Lower leg skin (tissue), 4 donors: ENCODE measurements at regions not wholly inside any gene's neighbourhood (a gene's known extent, or its start where the extent isn't known, plus 50 kb on each side); places are given as distances from the start of the nearest gene placed in this dataset.

Experiments
- DNase-seq, 2 donors: peaks; one replicate each; pipeline ENCODE4 v3.0.0-alpha.2; 2019; ENCODE audit warnings: low spot score in 2 of 2
- H3K4me3 ChIP-seq: fragments of 200-600 bp; sonication (generic); 2 replicates; pipeline ENCODE4 v1.5.1; 2017; ENCODE audit warnings: mild to moderate bottlenecking, low read depth; ENCODE audit not compliant: poor library complexity, severe bottlenecking
- POLR2A ChIP-seq, 2 donors: fragments of 450-650 bp; IDR thresholded peaks; one replicate each; pipeline ENCODE4 v1.6.1; 2016 to 2017; ENCODE audit warnings: antibody characterized with exemption in 2 of 2, mild to moderate bottlenecking in 1 of 2, moderate library complexity in 1 of 2
- WGBS, 2 donors: methylation state at CpG; one replicate each; pipeline ENCODE4 v1.1.5; 2018; 5-methylcytosine and 5-hydroxymethylcytosine counted together
- intact Hi-C: fragments of 100-400 bp; cut with DNase I; formaldehyde crosslinking; loops from one replicate; pipeline ENCODE4 v1.15.0; 2023; ENCODE audit warnings: low total_unique reads
- TF ChIP-seq, protein P1 (sequence below), 3 donors: fragments of 450-650 bp; IDR thresholded peaks; one replicate each; pipeline ENCODE4 v1.5.1; 2016; ENCODE audit warnings: antibody characterized with exemption in 3 of 3, mild to moderate bottlenecking in 3 of 3, moderate library complexity in 2 of 3

DNA sequence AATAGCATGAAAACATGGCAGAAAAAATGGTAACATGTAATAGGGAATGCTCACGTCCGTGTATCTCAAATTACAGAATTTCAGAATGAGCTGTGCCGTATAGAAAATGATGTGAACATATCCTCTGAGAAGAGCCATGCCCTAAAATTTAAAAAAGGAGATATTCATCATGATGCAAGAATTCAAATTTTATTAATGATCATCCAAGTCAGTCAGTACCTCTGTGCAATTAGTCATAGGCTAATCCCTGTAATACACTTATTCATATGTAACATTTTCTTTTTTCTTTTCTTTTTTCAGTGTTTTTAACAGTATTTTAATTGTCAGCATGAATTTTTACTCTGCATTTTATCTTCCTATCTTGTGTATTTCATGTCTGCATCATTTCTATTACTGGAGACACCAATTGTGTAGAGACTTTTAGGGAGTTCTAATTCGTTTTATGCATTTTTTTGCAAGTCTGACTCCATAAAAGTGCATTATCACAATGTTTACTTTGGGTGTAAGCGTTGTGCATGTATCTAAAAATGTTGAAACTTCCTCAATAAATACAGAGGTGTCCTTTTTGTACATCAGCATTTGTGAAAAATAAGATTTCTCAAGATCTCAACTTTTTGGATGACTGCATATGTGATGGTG lies 1103.7 kb upstream of the CELF2 start:
- WGBS, 2 donors = 72 to 74% methylated on average over 5 of the region's 5 CpGs

DNA sequence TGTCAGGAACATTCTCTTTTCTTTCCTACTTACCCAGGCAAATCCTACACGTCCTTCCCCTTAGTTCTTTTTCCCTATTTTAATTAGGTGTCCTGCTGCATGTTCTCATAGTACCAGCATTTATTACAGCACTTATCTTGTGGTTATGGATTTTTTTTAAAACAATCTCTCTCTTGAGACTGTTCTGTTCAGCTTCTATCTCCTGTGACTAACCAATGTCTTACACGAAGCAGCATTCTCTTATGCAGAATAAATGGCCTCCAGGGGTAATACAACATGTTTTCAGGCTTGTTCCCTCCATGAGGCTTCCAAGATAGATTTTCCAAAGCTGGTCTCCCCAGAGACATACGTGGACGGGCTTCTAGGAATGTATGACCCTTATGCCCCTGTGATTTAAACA lies 1096.1 kb upstream of the CELF2 start:
- TF ChIP-seq POLR2A (IDR thresholded peaks at IDR 0.05) = no peak
- TF ChIP-seq, protein P1, sequence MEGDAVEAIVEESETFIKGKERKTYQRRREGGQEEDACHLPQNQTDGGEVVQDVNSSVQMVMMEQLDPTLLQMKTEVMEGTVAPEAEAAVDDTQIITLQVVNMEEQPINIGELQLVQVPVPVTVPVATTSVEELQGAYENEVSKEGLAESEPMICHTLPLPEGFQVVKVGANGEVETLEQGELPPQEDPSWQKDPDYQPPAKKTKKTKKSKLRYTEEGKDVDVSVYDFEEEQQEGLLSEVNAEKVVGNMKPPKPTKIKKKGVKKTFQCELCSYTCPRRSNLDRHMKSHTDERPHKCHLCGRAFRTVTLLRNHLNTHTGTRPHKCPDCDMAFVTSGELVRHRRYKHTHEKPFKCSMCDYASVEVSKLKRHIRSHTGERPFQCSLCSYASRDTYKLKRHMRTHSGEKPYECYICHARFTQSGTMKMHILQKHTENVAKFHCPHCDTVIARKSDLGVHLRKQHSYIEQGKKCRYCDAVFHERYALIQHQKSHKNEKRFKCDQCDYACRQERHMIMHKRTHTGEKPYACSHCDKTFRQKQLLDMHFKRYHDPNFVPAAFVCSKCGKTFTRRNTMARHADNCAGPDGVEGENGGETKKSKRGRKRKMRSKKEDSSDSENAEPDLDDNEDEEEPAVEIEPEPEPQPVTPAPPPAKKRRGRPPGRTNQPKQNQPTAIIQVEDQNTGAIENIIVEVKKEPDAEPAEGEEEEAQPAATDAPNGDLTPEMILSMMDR (IDR thresholded peaks at IDR 0.05) = no peak
- 51 to 53% methylated on average over 4 of the region's 4 CpGs for WGBS, 2 donors
- DNase-seq = no peak
- intact Hi-C loops = no loop called here
- H3K4me3 ChIP-seq = no peak overlapping the region

More for the DNA sequence above, 1103.7 kb upstream of the CELF2 start:
- no peak overlapping the region for H3K4me3 ChIP-seq
- no peak for DNase-seq
- no peak for TF ChIP-seq POLR2A (IDR thresholded peaks at IDR 0.05)
- TF ChIP-seq, protein P1 (IDR thresholded peaks at IDR 0.05) = no peak
- intact Hi-C loops = no loop called here

DNA sequence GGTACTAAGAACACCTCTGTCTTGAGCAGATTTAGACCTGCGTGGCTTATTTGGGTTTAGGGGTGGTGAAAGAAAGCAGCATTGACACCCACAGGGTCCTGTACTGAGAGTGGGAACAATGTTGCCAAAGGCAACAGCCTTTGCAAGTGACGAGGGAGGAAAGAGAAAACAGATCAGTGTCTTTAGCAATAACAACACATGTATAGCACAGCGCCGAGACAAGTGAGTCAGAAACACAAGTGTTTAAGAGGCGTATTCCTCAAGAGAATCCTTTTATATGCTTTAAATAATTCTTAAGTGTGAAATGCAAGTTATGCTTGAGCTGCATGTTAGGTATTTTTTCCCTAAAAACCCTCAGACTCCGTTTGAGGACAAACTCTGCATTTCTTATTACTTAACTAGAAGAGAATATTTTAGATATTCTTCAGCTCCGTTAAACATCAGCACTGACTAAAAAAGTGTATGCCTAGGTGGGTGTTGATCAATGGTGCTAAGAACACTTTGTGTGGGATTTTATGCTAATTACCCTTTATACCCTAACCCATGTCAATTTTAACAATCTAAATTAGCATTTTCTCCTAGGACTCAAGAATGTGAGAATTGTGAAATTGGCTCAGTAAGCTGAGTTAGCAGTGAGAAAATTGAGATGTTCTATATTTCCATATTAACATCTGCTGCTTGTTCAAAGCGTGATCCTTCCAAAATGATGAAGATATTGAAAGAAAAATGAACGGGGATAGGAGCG lies 1095.4 kb upstream of the CELF2 start:
- intact Hi-C loops = no loop called here
- DNase-seq = no peak
- no peak overlapping the region for H3K4me3 ChIP-seq
- TF ChIP-seq POLR2A (IDR thresholded peaks at IDR 0.05) = no peak
- TF ChIP-seq, protein P1 (IDR thresholded peaks at IDR 0.05) = no peak
- 74 to 79% methylated on average over 10 of the region's 10 CpGs for WGBS, 2 donors

DNA sequence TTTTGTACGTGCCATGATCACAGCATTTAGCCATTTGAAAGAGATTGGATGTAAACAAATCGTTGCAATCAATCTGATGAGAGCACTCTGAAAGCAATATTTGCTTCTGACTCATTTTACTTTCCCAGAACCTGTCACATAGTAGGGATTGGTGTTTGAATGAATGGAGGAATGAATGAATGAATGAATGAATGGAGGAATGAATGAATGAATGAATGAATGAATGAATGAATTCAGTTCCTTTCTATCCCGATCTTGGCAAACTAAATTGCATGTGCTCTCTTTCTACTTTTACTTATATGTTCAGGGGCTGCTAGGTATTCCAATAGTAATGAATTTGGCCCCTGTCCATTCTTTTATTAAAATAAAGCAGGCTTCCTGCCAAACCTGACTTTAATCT lies 1091.7 kb upstream of the CELF2 start:
- TF ChIP-seq, protein P1 (IDR thresholded peaks at IDR 0.05) = no peak
- TF ChIP-seq POLR2A (IDR thresholded peaks at IDR 0.05) = no peak

DNA sequence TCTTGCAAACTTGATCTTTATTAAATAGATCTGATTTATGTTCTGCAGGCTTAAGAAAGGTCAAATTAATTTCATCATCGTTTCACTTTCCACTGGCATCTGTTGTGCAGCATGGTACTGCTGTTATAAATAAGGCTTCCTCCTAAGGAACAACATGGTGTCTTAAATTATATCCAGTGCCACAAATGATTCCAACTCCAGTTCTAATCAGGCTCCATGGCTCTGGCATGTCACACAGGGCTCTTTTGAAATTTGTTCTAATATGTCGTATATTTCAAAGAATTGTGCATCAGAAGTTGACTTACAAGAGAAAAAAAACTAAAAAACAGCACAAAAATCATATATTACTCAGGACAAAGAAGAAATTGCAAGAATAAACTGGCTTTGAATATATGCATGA lies 1090.8 kb upstream of the CELF2 start:
- intact Hi-C loops = no loop called here
- no peak overlapping the region for H3K4me3 ChIP-seq
- TF ChIP-seq, protein P1 (IDR thresholded peaks at IDR 0.05) = no peak
- TF ChIP-seq POLR2A (IDR thresholded peaks at IDR 0.05) = no peak
- DNase-seq = no peak
- WGBS, 2 donors = 40 to 43% methylated on average over 2 of the region's 2 CpGs

More for the DNA sequence above, 1091.7 kb upstream of the CELF2 start:
- no peak for DNase-seq
- WGBS, 2 donors = 62 to 78% methylated on average over 3 of the region's 3 CpGs
- intact Hi-C loops = no loop called here
- no peak overlapping the region for H3K4me3 ChIP-seq
